Prostate gland (tissue), 2 donors: ENCODE measurements at regions not wholly inside any gene's neighbourhood (a gene's known extent, or its start where the extent isn't known, plus 50 kb on each side); places are given as distances from the start of the nearest gene placed in this dataset.

Source experiments
- POLR2AphosphoS5 ChIP-seq: sonication (generic); formaldehyde crosslinking; IDR thresholded peaks from one replicate; pipeline ENCODE4 v1.6.1; 2017; ENCODE audit warnings: antibody characterized with exemption
- TF ChIP-seq, protein P1 (sequence below), 4 experiments: fragments of 200-600 bp in 2 of 4; fragments of 450-650 bp in 2 of 4; sonication (generic) in 2 of 4; IDR thresholded peaks; 1 replicate in 3 of 4; 2 replicates in 1 of 4; pipeline ENCODE4 v1.5.1; 2016 to 2019; ENCODE audit warnings: antibody characterized with exemption in 4 of 4, mild to moderate bottlenecking in 2 of 4, moderate library complexity in 2 of 4

DNA sequence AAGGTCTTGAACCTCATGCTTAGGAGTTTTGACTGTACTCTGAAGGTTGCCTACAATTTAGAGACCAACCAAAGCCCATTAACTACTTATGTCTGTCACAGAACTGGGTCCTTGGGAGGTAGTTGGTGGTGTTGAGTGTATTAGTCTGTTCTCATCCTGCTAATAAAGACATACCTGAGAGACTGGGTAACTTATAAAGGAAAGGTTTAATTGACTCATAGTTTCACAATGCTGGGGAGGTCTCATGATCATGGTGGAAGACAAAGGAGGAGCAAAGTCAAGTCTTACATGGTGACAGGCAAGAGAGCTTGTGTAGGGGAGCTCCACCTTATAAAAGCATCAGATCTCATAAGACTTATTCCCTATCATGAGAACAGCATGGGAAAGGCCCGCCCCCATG lies 319.6 kb upstream of the ZMIZ1 start:
- TF ChIP-seq, protein P1, sequence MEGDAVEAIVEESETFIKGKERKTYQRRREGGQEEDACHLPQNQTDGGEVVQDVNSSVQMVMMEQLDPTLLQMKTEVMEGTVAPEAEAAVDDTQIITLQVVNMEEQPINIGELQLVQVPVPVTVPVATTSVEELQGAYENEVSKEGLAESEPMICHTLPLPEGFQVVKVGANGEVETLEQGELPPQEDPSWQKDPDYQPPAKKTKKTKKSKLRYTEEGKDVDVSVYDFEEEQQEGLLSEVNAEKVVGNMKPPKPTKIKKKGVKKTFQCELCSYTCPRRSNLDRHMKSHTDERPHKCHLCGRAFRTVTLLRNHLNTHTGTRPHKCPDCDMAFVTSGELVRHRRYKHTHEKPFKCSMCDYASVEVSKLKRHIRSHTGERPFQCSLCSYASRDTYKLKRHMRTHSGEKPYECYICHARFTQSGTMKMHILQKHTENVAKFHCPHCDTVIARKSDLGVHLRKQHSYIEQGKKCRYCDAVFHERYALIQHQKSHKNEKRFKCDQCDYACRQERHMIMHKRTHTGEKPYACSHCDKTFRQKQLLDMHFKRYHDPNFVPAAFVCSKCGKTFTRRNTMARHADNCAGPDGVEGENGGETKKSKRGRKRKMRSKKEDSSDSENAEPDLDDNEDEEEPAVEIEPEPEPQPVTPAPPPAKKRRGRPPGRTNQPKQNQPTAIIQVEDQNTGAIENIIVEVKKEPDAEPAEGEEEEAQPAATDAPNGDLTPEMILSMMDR (IDR thresholded peaks at IDR 0.05), result no peak
- no peak for TF ChIP-seq POLR2AphosphoS5
